Transverse colon (tissue), 4 donors: ENCODE measurements at regions not wholly inside any gene's neighbourhood (a gene's known extent, or its start where the extent isn't known, plus 50 kb on each side); places are given as distances from the start of the nearest gene placed in this dataset.

ENCODE experiments used
- DNase-seq: peaks from one replicate; pipeline ENCODE4 v3.0.0-alpha.2; 2019
- H3K27ac ChIP-seq, 4 donors: fragments of 200-600 bp; sonication (generic); 2 replicates each; pipeline ENCODE4 v1.5.1; 2016 to 2018; ENCODE audit warnings: inconsistent platforms in 4 of 4
- H3K27me3 ChIP-seq: fragments of 200-600 bp; sonication (generic); 2 replicates; pipeline ENCODE4 v1.5.1; 2017; ENCODE audit warnings: inconsistent platforms
- H3K36me3 ChIP-seq, 4 donors: fragments of 200-600 bp; sonication (generic); 2 replicates each; pipeline ENCODE4 v1.5.1; 2017 to 2019; ENCODE audit warnings: inconsistent platforms in 4 of 4
- H3K4me1 ChIP-seq, 4 donors: fragments of 200-600 bp; sonication (generic); 2 replicates each; pipeline ENCODE4 v1.5.1; 2017 to 2020; ENCODE audit warnings: inconsistent platforms in 4 of 4
- H3K4me3 ChIP-seq, 4 donors: fragments of 200-600 bp; sonication (generic); 1 replicate in 1 of 4; 2 replicates in 3 of 4; pipeline versions ENCODE4 v1.5.1 to v1.6.1; 2017 to 2019; ENCODE audit warnings: inconsistent platforms in 4 of 4
- H3K9me3 ChIP-seq, 2 donors: fragments of 200-600 bp; sonication (generic); 2 replicates each; pipeline ENCODE4 v1.5.1; 2017 to 2019; ENCODE audit warnings: inconsistent platforms in 2 of 2
- CTCF ChIP-seq, 5 experiments: fragments of 200-600 bp in 3 of 5; fragments of 450-650 bp in 2 of 5; sonication (generic) in 3 of 5; IDR thresholded peaks; 1 replicate in 2 of 5; 2 replicates in 3 of 5; pipeline ENCODE4 v1.5.1; 2016 to 2017; ENCODE audit warnings: antibody characterized with exemption in 5 of 5, inconsistent platforms in 3 of 5, mild to moderate bottlenecking in 2 of 5, moderate library complexity in 1 of 5
- EP300 ChIP-seq: sonication (generic); formaldehyde crosslinking; IDR thresholded peaks from one replicate; pipeline ENCODE4 v1.6.1; 2017; ENCODE audit warnings: antibody characterized with exemption, low read depth
- POLR2A ChIP-seq: fragments of 450-650 bp; IDR thresholded peaks from one replicate; pipeline ENCODE4 v1.6.1; 2016; ENCODE audit warnings: antibody characterized with exemption, mild to moderate bottlenecking, moderate library complexity
- POLR2AphosphoS5 ChIP-seq, 3 donors: sonication (generic); formaldehyde crosslinking; IDR thresholded peaks; one replicate each; pipeline ENCODE4 v1.6.1; 2016; ENCODE audit warnings: antibody characterized with exemption in 3 of 3
- WGBS, 2 donors: methylation state at CpG; one replicate each; pipeline ENCODE4 v1.1.5; 2018; ENCODE audit warnings: low coverage in 1 of 2; 5-methylcytosine and 5-hydroxymethylcytosine counted together
- in situ Hi-C, 4 donors: fragments of 200-750 bp; cut with MboI; loops; one replicate each; pipeline versions ENCODE4 v1.15.0 to v1.15.1; 2017; ENCODE audit warnings: low sequenced_read_pairs in 3 of 4, low pct_ligation_motif_present in 1 of 4, low pct_unique_long_range_greater_than_20kb in 1 of 4
- intact Hi-C: fragments of 100-400 bp; cut with DNase I; formaldehyde crosslinking; loops from one replicate; pipeline ENCODE4 v1.15.1; 2023; ENCODE audit warnings: low total_unique reads

- intact Hi-C loops (no loop called here), in situ Hi-C loops (no loop called here)
- no peaks in the 10 kb centered on the region for H3K4me1 ChIP-seq
- H3K27me3 ChIP-seq, result no peaks in the 10 kb centered on the region
- no peaks in the 10 kb centered on the region for H3K36me3 ChIP-seq
- TF ChIP-seq EP300 (no peak), POLR2A (no peak), CTCF (IDR thresholded peaks at IDR 0.05) (no peak), POLR2AphosphoS5 (IDR thresholded peaks at IDR 0.05) (no peak)
- no peak for DNase-seq
- 68 to 70% methylated on average over 1 of the region's 1 CpG for WGBS, 2 donors
- no peak overlapping the region for H3K27ac ChIP-seq
- H3K9me3 ChIP-seq, result no peaks in the 10 kb centered on the region
- no peak overlapping the region for H3K4me3 ChIP-seq
Observed at GRCh38 chr1:72369069-72369757, 86.9 kb upstream of the NEGR1 start.

- Histone ChIP-seq H3K9me3 (no peaks in the 10 kb centered on the region), H3K36me3 (no peaks in the 10 kb centered on the region), H3K4me3 (no peak overlapping the region), H3K27ac (no peak overlapping the region), H3K4me1 (no peaks in the 10 kb centered on the region), H3K27me3 (no peaks in the 10 kb centered on the region)
- no peak for DNase-seq
- 15 to 33% methylated on average over 1 of the region's 1 CpG for WGBS, 2 donors
- TF ChIP-seq POLR2A (no peak), CTCF (IDR thresholded peaks at IDR 0.05) (no peak)
- in situ Hi-C loops, result no loop called here
- intact Hi-C loops, result no loop called here
Observed at GRCh38 chr1:72366466-72366865, 84.1 kb upstream of the NEGR1 start.

- no peaks in the 10 kb centered on the region for H3K4me1 ChIP-seq
- 71% methylated on average over 3 of the region's 3 CpGs for WGBS, 2 donors
- H3K27me3 ChIP-seq, result no peaks in the 10 kb centered on the region
- no peaks in the 10 kb centered on the region for H3K9me3 ChIP-seq
- no peak overlapping the region for H3K4me3 ChIP-seq
- no peak overlapping the region for H3K27ac ChIP-seq
- intact Hi-C loops (no loop called here), in situ Hi-C loops (no loop called here)
- no peak for DNase-seq
- TF ChIP-seq CTCF (IDR thresholded peaks at IDR 0.05), result no peak
- TF ChIP-seq POLR2AphosphoS5 (IDR thresholded peaks at IDR 0.05), result no peak
- no peak for TF ChIP-seq EP300
- no peak for TF ChIP-seq POLR2A
- H3K36me3 ChIP-seq, result no peaks in the 10 kb centered on the region
Observed at GRCh38 chr1:72365693-72366092, 83.4 kb upstream of the NEGR1 start.

- TF ChIP-seq POLR2A (no peak), POLR2AphosphoS5 (IDR thresholded peaks at IDR 0.05) (no peak), EP300 (no peak), CTCF (IDR thresholded peaks at IDR 0.05) (no peak)
- Histone ChIP-seq H3K9me3 (no peaks in the 10 kb centered on the region), H3K4me1 (no peaks in the 10 kb centered on the region), H3K4me3 (no peak overlapping the region), H3K27ac (no peak overlapping the region), H3K36me3 (no peaks in the 10 kb centered on the region), H3K27me3 (no peaks in the 10 kb centered on the region)
- intact Hi-C loops, result no loop called here
- DNase-seq, result no peak
- WGBS, 2 donors, result 64 to 70% methylated on average over 1 of the region's 1 CpG
- in situ Hi-C loops, result no loop called here
Observed at GRCh38 chr1:72362538-72362937, 80.2 kb upstream of the NEGR1 start.
